ENCODE measurements at regions not wholly inside any gene's neighbourhood (a gene's known extent, or its start where the extent isn't known, plus 50 kb on each side); places are given as distances from the start of the nearest gene placed in this dataset.

DNA sequence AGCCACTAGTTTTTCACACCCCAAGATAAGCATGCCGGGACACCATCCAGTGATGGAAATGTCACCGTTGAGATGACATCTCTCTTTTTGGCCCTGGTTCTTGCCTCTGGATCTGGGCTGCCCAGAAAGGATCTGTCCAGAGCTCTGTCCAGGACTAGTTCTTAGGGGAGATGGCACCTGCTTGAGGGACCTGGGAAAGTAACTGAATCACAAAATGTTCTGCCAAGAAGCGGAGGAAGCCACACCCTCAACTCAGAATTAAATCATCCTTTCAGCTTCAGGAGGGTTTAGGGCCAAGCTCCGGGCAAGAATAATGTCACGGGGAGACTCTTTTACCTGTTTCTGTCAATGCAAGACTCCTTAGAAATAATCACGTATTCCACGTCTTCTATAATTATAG lies 248.6 kb downstream of the MAF start:
- ChIA-PET RAD21 (ENCODE audit: low non-redundant PET in 1 of 2, low total read pairs in 2 of 2, uncharacterized antibody in 2 of 2, unreplicated experiment in 2 of 2) (no interaction called here), CTCF (no interaction called here), POLR2A (no interaction called here)
- BruUV-seq (replicated peaks): no TSS peak
- Histone ChIP-seq H3K4me1 (ENCODE audit: control insufficient read depth in 1 of 2, insufficient read depth in 2 of 2, low read length in 2 of 2) (no peaks in the 10 kb centered on the region), H3K9me3 (ENCODE audit: control insufficient read depth in 1 of 2, insufficient read depth in 1 of 2, low read depth in 1 of 2, low read length in 2 of 2) (peaks cover 27 to 30% of the 10 kb centered on the region in 2 experiments; a peak in 2 of 4 replicates), H3K4me2 (ENCODE audit: low read length) (no peak overlapping the region), H3K79me2 (ENCODE audit: insufficient read depth, low read length) (no peaks in the 10 kb centered on the region), H3K27me3 (ENCODE audit: insufficient read depth, low read length) (no peaks in the 10 kb centered on the region), H3K36me3 (ENCODE audit: control insufficient read depth in 1 of 2, insufficient read depth in 2 of 2, low read length in 2 of 2) (no peaks in the 10 kb centered on the region), H3K27ac (ENCODE audit: low read depth, low read length) (no peak overlapping the region), H2AFZ (ENCODE audit: low read depth, low read length, poor library complexity, severe bottlenecking) (no peak overlapping the region), H4K20me1 (ENCODE audit: insufficient read depth) (no peaks in the 10 kb centered on the region), H3K9ac (ENCODE audit: low read length) (no peak overlapping the region), H3K9me2 (ENCODE audit: insufficient read depth) (no peaks in the 10 kb centered on the region), H3K4me3 (replicated peaks in 1 of 2; ENCODE audit: low read depth in 1 of 2, low read length in 2 of 2) (no peak overlapping the region)
- ATAC-seq (no peak), DNase-seq (ENCODE audit: low read depth, low spot score) (no peak)
- TF ChIP-seq ELF1 (IDR thresholded peaks at IDR 0.05; ENCODE audit: borderline replicate concordance, low read depth) (no peak), CEBPB (IDR thresholded peaks at IDR 0.05; ENCODE audit: low read depth) (no peak), SP1 (IDR thresholded peaks at IDR 0.05; ENCODE audit: low read depth) (no peak), EZH2 (IDR thresholded peaks at IDR 0.05) (no peak), CBX3 (IDR thresholded peaks at IDR 0.05; ENCODE audit: low read depth) (no peak)
- TF ChIP-seq, protein P1, sequence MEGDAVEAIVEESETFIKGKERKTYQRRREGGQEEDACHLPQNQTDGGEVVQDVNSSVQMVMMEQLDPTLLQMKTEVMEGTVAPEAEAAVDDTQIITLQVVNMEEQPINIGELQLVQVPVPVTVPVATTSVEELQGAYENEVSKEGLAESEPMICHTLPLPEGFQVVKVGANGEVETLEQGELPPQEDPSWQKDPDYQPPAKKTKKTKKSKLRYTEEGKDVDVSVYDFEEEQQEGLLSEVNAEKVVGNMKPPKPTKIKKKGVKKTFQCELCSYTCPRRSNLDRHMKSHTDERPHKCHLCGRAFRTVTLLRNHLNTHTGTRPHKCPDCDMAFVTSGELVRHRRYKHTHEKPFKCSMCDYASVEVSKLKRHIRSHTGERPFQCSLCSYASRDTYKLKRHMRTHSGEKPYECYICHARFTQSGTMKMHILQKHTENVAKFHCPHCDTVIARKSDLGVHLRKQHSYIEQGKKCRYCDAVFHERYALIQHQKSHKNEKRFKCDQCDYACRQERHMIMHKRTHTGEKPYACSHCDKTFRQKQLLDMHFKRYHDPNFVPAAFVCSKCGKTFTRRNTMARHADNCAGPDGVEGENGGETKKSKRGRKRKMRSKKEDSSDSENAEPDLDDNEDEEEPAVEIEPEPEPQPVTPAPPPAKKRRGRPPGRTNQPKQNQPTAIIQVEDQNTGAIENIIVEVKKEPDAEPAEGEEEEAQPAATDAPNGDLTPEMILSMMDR (IDR thresholded peaks at IDR 0.05 in 2 of 3, conservative IDR thresholded peaks at IDR 0.05 in 1 of 3; ENCODE audit: borderline replicate concordance in 1 of 3, insufficient read depth in 1 of 3, low read depth in 2 of 3, low read length in 2 of 3): no peak
- TF ChIP-seq, protein P2, sequence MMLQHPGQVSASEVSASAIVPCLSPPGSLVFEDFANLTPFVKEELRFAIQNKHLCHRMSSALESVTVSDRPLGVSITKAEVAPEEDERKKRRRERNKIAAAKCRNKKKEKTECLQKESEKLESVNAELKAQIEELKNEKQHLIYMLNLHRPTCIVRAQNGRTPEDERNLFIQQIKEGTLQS (IDR thresholded peaks at IDR 0.05): no peak
- intact Hi-C loops (cut with micrococcal nuclease): no loop called here

DNA sequence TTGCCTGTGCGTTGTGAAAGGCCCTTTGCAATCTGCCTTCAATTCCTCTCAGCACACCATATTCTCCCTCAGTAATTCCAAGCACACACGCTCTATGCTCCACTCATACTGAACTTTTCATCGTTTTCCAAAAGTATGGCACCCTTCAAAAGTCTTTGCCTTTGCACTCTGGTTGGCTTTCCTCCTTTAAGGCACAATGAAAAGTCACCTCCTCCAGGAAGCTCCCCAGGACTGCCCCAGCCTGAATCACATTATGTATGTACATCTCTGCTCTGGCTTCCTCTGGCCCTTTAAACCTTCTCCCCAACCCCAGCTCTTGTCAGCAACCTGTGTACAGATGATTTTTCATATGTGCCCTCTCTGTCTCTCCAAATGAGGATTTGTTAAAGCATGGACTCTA lies 250.7 kb downstream of the MAF start:
- no peak overlapping the region for H3K4me2 ChIP-seq (ENCODE audit: low read length)
- H3K27ac ChIP-seq (ENCODE audit: low read depth, low read length): no peak overlapping the region
- no peaks in the 10 kb centered on the region for H3K27me3 ChIP-seq (ENCODE audit: insufficient read depth, low read length)
- ChIA-PET POLR2A (no interaction called here), RAD21 (ENCODE audit: low non-redundant PET in 1 of 2, low total read pairs in 2 of 2, uncharacterized antibody in 2 of 2, unreplicated experiment in 2 of 2) (no interaction called here), CTCF (no interaction called here)
- H3K9me2 ChIP-seq (ENCODE audit: insufficient read depth): no peaks in the 10 kb centered on the region
- no peaks in the 10 kb centered on the region for H3K4me1 ChIP-seq (ENCODE audit: control insufficient read depth in 1 of 2, insufficient read depth in 2 of 2, low read length in 2 of 2)
- H3K36me3 ChIP-seq (ENCODE audit: control insufficient read depth in 1 of 2, insufficient read depth in 2 of 2, low read length in 2 of 2): no peaks in the 10 kb centered on the region
- TF ChIP-seq, protein P3, sequence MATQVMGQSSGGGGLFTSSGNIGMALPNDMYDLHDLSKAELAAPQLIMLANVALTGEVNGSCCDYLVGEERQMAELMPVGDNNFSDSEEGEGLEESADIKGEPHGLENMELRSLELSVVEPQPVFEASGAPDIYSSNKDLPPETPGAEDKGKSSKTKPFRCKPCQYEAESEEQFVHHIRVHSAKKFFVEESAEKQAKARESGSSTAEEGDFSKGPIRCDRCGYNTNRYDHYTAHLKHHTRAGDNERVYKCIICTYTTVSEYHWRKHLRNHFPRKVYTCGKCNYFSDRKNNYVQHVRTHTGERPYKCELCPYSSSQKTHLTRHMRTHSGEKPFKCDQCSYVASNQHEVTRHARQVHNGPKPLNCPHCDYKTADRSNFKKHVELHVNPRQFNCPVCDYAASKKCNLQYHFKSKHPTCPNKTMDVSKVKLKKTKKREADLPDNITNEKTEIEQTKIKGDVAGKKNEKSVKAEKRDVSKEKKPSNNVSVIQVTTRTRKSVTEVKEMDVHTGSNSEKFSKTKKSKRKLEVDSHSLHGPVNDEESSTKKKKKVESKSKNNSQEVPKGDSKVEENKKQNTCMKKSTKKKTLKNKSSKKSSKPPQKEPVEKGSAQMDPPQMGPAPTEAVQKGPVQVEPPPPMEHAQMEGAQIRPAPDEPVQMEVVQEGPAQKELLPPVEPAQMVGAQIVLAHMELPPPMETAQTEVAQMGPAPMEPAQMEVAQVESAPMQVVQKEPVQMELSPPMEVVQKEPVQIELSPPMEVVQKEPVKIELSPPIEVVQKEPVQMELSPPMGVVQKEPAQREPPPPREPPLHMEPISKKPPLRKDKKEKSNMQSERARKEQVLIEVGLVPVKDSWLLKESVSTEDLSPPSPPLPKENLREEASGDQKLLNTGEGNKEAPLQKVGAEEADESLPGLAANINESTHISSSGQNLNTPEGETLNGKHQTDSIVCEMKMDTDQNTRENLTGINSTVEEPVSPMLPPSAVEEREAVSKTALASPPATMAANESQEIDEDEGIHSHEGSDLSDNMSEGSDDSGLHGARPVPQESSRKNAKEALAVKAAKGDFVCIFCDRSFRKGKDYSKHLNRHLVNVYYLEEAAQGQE (IDR thresholded peaks at IDR 0.05; ENCODE audit: low read depth): no peak
- TF ChIP-seq ZFX (IDR thresholded peaks at IDR 0.05): no peak
- no peaks in the 10 kb centered on the region for H4K20me1 ChIP-seq (ENCODE audit: insufficient read depth)
- no peak overlapping the region for H2AFZ ChIP-seq (ENCODE audit: low read depth, low read length, poor library complexity, severe bottlenecking)
- no peak overlapping the region for H3K9ac ChIP-seq (ENCODE audit: low read length)
- DNase-seq (ENCODE audit: low read depth, low spot score): no peak
- no peaks in the 10 kb centered on the region for H3K79me2 ChIP-seq (ENCODE audit: insufficient read depth, low read length)
- peaks cover 31 to 32% of the 10 kb centered on the region in 2 experiments; a peak in 2 of 4 replicates for H3K9me3 ChIP-seq (ENCODE audit: control insufficient read depth in 1 of 2, insufficient read depth in 1 of 2, low read depth in 1 of 2, low read length in 2 of 2)
- intact Hi-C loops (cut with micrococcal nuclease): no loop called here
- no TSS peak for BruUV-seq (replicated peaks)
- ATAC-seq: no peak
- no peak overlapping the region for H3K4me3 ChIP-seq (replicated peaks in 1 of 2; ENCODE audit: low read depth in 1 of 2, low read length in 2 of 2)
